ENCODE measurements at regions not wholly inside any gene's neighbourhood (a gene's known extent, or its start where the extent isn't known, plus 50 kb on each side); places are given as distances from the start of the nearest gene placed in this dataset.
"Not testable (repeated sequence)": the region's sequence is repeated elsewhere in the genome, so short reads cannot be mapped to it uniquely, and the experiment has no call there.

DNA sequence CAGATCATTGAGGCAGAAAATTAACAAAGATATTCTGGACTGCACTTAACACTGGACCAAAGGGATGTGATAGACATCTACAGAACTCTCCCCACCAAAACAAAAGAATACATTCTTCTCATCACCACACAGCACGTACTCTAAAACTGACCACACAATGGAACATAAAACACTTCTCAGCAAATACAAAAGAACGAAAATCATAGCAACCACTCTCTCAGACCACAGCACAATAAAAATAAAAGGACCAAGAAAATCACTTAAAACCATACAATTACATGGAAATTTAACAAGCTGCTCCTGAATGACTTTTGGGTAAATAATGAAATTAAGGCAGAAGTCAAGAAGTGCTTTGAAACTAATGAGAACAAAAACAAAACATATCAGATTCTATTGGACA, 254.0 kb upstream of the STXBP6 start:
- H3K9ac ChIP-seq (ENCODE audit: low read depth in 2 of 2, low read length in 2 of 2): no peak overlapping the region
- H3K27me3 ChIP-seq: no peaks in the 10 kb centered on the region
- DNase-seq: no peak
- H3K4me3 ChIP-seq: no peak overlapping the region
- TF ChIP-seq, protein P1, sequence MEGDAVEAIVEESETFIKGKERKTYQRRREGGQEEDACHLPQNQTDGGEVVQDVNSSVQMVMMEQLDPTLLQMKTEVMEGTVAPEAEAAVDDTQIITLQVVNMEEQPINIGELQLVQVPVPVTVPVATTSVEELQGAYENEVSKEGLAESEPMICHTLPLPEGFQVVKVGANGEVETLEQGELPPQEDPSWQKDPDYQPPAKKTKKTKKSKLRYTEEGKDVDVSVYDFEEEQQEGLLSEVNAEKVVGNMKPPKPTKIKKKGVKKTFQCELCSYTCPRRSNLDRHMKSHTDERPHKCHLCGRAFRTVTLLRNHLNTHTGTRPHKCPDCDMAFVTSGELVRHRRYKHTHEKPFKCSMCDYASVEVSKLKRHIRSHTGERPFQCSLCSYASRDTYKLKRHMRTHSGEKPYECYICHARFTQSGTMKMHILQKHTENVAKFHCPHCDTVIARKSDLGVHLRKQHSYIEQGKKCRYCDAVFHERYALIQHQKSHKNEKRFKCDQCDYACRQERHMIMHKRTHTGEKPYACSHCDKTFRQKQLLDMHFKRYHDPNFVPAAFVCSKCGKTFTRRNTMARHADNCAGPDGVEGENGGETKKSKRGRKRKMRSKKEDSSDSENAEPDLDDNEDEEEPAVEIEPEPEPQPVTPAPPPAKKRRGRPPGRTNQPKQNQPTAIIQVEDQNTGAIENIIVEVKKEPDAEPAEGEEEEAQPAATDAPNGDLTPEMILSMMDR (IDR thresholded peaks at IDR 0.05): no peak
- no peaks in the 10 kb centered on the region for H3K36me3 ChIP-seq
- no peak overlapping the region for H3K27ac ChIP-seq
- intact Hi-C loops (cut with DNase I): no loop called here
- no peaks in the 10 kb centered on the region for H3K4me1 ChIP-seq
- H3K9me3 ChIP-seq: no peaks in the 10 kb centered on the region

DNA sequence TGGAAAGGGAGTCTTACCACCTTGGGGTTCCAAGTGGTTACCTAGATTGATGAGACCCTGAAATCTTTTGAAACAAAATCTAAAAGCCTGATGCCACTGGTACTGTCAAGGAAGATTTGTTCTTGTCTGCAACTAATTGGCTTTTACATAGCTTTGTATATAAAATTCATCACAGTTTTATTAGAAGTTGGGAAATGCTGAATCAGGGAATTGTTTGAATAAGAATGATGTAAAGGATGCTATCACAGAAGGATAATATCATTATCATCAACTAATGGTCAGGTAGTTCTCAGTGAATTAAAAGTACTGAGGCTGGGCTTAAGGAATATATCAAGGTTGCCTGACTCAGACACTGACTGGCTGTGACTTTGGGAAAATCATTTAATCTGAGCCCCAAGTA, 248.3 kb upstream of the STXBP6 start:
- Histone ChIP-seq H3K27me3 (no peaks in the 10 kb centered on the region), H3K27ac (no peak overlapping the region), H3K4me3 (no peak overlapping the region), H3K4me1 (no peaks in the 10 kb centered on the region), H3K36me3 (no peaks in the 10 kb centered on the region), H3K9me3 (no peaks in the 10 kb centered on the region), H3K9ac (ENCODE audit: low read depth in 2 of 2, low read length in 2 of 2) (no peak overlapping the region)
- TF ChIP-seq, protein P1 (IDR thresholded peaks at IDR 0.05): no peak
- no peak for DNase-seq
- intact Hi-C loops (cut with DNase I): no loop called here

DNA sequence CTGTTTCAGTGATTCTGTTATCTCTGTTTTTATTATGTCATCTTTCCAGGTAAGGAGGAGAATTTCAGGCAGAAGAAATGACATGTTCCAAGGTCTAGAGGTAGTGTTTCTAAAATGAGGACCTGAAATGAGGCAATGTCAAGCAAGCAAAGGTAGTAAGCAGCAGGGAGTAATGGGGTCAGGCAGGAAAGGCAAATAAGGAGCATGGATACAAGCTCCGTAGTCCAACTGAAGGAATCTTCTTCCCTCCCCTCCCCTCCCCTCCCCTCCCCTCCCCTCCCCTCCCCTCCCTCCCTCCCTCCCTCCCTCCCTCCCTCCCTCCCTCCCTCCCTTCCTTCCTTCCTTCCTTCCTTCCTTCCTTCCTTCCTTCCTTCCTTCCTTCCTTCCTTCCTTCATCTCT, 240.2 kb upstream of the STXBP6 start:
- H3K27ac ChIP-seq; intact Hi-C loops (cut with DNase I); H3K4me1 ChIP-seq; H3K27me3 ChIP-seq; H3K9me3 ChIP-seq; H3K9ac ChIP-seq (ENCODE audit: low read depth in 2 of 2, low read length in 2 of 2); H3K4me3 ChIP-seq; DNase-seq; H3K36me3 ChIP-seq: not testable (repeated sequence)

DNA sequence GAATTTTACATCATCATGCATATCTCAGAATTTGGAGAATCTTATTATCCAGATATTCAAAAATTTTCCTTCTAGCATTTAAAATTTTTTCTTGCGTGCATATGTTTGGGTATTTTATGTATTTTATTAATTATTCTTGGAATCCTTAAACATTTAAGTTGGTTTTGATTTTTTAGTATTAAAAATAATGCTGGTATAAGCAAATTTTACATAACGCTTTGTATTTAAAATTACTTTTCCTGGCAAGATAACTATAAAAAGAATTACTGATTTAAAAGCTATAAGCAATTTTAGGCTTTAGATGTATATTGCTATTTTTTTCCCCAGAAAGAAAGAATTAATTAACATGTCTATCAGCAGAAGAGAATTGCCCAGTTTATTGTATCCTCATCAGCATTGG, 224.6 kb upstream of the STXBP6 start:
- intact Hi-C loops (cut with DNase I): no loop called here
- no peak overlapping the region for H3K9ac ChIP-seq (ENCODE audit: low read depth in 2 of 2, low read length in 2 of 2)

DNA sequence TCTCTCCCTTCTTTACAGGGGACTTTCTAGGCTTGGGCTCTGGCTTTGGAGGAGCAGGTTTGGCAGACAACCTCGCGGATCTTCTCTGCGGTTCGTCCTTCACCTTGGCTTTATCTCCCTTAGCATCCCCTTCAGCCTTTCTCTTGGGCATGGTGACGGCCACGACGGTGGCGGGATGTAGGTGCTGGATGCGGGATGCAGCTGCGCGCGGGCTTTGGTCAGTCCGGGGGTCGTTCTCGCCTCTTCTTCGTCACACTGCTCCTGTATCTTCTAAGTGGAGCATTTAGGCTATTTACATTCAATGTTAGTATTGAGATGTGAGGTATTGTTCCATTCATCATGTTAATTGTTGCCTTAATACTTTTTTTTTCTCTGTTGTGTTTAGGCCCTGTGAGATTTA, 217.2 kb upstream of the STXBP6 start:
- TF ChIP-seq, protein P1 (IDR thresholded peaks at IDR 0.05): no peak
- H3K9me3 ChIP-seq: no peaks in the 10 kb centered on the region
- DNase-seq: no peak
- H3K27ac ChIP-seq: no peak overlapping the region
- no peaks in the 10 kb centered on the region for H3K36me3 ChIP-seq
- no peaks in the 10 kb centered on the region for H3K4me1 ChIP-seq
- no peaks in the 10 kb centered on the region for H3K27me3 ChIP-seq
- H3K9ac ChIP-seq (ENCODE audit: low read depth in 2 of 2, low read length in 2 of 2): no peak overlapping the region
- intact Hi-C loops (cut with DNase I): no loop called here
- no peak overlapping the region for H3K4me3 ChIP-seq

More for the DNA sequence above, 224.6 kb upstream of the STXBP6 start:
- Histone ChIP-seq H3K4me3 (no peak overlapping the region), H3K27me3 (no peaks in the 10 kb centered on the region), H3K36me3 (no peaks in the 10 kb centered on the region), H3K4me1 (no peaks in the 10 kb centered on the region), H3K27ac (no peak overlapping the region), H3K9me3 (no peaks in the 10 kb centered on the region)
- TF ChIP-seq, protein P1 (IDR thresholded peaks at IDR 0.05): no peak
- no peak for DNase-seq

DNA sequence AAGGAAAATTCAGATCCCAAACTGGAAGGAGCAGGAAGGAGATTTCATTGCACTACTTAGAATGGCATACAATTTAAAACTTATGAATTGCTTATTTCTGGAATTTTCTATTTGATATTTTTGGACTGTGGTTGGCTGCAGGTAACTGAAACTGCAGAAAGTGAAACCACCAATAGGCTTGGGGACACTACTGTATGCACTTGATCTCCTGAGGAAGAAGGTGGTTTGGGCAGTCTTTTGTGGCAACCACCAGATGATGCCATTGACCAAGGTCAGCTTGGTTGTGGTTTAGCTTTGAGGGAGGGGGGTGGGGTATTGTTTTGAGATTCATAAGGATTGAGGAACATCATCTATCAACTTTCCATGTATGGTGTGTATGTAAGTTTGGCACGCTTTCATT, 209.5 kb upstream of the STXBP6 start:
- Histone ChIP-seq H3K36me3 (no peaks in the 10 kb centered on the region), H3K4me3 (no peak overlapping the region), H3K4me1 (no peaks in the 10 kb centered on the region), H3K9ac (ENCODE audit: low read depth in 2 of 2, low read length in 2 of 2) (no peak overlapping the region), H3K27me3 (no peaks in the 10 kb centered on the region), H3K27ac (no peak overlapping the region), H3K9me3 (no peaks in the 10 kb centered on the region)
- intact Hi-C loops (cut with DNase I): no loop called here
- DNase-seq: no peak
- TF ChIP-seq, protein P1 (IDR thresholded peaks at IDR 0.05): no peak

All from colonic mucosa (tissue), 4 donors.